ENCODE measurements at regions not wholly inside any gene's neighbourhood (a gene's known extent, or its start where the extent isn't known, plus 50 kb on each side); places are given as distances from the start of the nearest gene placed in this dataset.

- intact Hi-C loops (cut with DNase I; ENCODE audit: low total_unique reads) (no loop called here), in situ Hi-C loops (cut with MboI; ENCODE audit: low pct_ligation_motif_present in 1 of 4, low pct_unique_long_range_greater_than_20kb in 1 of 4, low sequenced_read_pairs in 3 of 4) (no loop called here)
- TF ChIP-seq POLR2AphosphoS5 (IDR thresholded peaks at IDR 0.05) (no peak), EP300 (IDR thresholded peaks at IDR 0.05; ENCODE audit: low read depth) (no peak), POLR2A (IDR thresholded peaks at IDR 0.05) (no peak)
- TF ChIP-seq, protein P1, sequence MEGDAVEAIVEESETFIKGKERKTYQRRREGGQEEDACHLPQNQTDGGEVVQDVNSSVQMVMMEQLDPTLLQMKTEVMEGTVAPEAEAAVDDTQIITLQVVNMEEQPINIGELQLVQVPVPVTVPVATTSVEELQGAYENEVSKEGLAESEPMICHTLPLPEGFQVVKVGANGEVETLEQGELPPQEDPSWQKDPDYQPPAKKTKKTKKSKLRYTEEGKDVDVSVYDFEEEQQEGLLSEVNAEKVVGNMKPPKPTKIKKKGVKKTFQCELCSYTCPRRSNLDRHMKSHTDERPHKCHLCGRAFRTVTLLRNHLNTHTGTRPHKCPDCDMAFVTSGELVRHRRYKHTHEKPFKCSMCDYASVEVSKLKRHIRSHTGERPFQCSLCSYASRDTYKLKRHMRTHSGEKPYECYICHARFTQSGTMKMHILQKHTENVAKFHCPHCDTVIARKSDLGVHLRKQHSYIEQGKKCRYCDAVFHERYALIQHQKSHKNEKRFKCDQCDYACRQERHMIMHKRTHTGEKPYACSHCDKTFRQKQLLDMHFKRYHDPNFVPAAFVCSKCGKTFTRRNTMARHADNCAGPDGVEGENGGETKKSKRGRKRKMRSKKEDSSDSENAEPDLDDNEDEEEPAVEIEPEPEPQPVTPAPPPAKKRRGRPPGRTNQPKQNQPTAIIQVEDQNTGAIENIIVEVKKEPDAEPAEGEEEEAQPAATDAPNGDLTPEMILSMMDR (IDR thresholded peaks at IDR 0.05) = no peak
- Histone ChIP-seq H3K9me3 (no peaks in the 10 kb centered on the region), H3K4me1 (peaks cover 0 to 12% (median 2%) of the 10 kb centered on the region in 4 donors), H3K27ac (no peak overlapping the region), H3K36me3 (no peaks in the 10 kb centered on the region), H3K4me3 (no peak overlapping the region), H3K27me3 (no peaks in the 10 kb centered on the region)
- no peak for DNase-seq
- 73% methylated on average over 2 of the region's 2 CpGs; no CpG with 5 or more reads in 1 of the 2 donors for WGBS, 2 donors (ENCODE audit: low coverage in 1 of 2)
Observed at GRCh38 chr1:209038316-209038715, 545.2 kb upstream of the CAMK1G start.

DNA sequence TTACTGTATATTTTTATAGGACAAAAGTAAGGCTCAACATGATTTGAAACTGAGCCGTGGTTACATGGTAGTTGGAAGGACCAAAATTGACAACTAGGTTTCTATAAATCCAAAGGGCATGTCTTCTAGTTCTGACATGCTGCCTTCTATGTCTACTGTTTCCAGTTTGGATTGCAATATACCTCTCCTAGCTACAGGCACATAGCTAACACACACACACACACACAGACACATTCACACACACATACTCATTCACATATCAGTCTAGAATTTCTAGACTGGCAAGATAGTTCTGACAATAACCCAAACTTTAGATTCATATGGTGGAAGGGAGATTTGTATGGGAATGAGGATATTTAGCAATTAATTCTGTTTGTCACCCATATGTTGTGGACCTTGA is 544.8 kb upstream of the CAMK1G start:
- H3K27ac ChIP-seq = peak overlapping the region in 1 of 4 donors; percentile 10
- H3K36me3 ChIP-seq = no peaks in the 10 kb centered on the region
- H3K9me3 ChIP-seq = no peaks in the 10 kb centered on the region
- peaks cover 0 to 12% (median 2%) of the 10 kb centered on the region in 4 donors for H3K4me1 ChIP-seq
- TF ChIP-seq, protein P1 (IDR thresholded peaks at IDR 0.05) = no peak
- no peak for TF ChIP-seq POLR2A (IDR thresholded peaks at IDR 0.05)
- no peak for TF ChIP-seq EP300 (IDR thresholded peaks at IDR 0.05; ENCODE audit: low read depth)
- no peak for TF ChIP-seq POLR2AphosphoS5 (IDR thresholded peaks at IDR 0.05)
- no peak overlapping the region for H3K4me3 ChIP-seq
- no peaks in the 10 kb centered on the region for H3K27me3 ChIP-seq
- no peak for DNase-seq
- in situ Hi-C loops (cut with MboI; ENCODE audit: low pct_ligation_motif_present in 1 of 4, low pct_unique_long_range_greater_than_20kb in 1 of 4, low sequenced_read_pairs in 3 of 4) = no loop called here
- intact Hi-C loops (cut with DNase I; ENCODE audit: low total_unique reads) = no loop called here
- 85 to 100% methylated on average over 1 of the region's 1 CpG for WGBS, 2 donors (ENCODE audit: low coverage in 1 of 2)

GRCh38 chr1:209040351-209040750 is 543.2 kb upstream of the CAMK1G start:
- no peaks in the 10 kb centered on the region for H3K36me3 ChIP-seq
- no peak overlapping the region for H3K4me3 ChIP-seq
- in situ Hi-C loops (cut with MboI; ENCODE audit: low pct_ligation_motif_present in 1 of 4, low pct_unique_long_range_greater_than_20kb in 1 of 4, low sequenced_read_pairs in 3 of 4) (no loop called here), intact Hi-C loops (cut with DNase I; ENCODE audit: low total_unique reads) (no loop called here)
- TF ChIP-seq EP300 (IDR thresholded peaks at IDR 0.05; ENCODE audit: low read depth) = no peak
- no peaks in the 10 kb centered on the region for H3K27me3 ChIP-seq
- peaks cover 0 to 12% (median 3%) of the 10 kb centered on the region in 4 donors for H3K4me1 ChIP-seq
- no peak for DNase-seq
- no peaks in the 10 kb centered on the region for H3K9me3 ChIP-seq
- no peak overlapping the region for H3K27ac ChIP-seq
- 86% methylated on average over 3 of the region's 3 CpGs; no CpG with 5 or more reads in 1 of the 2 donors for WGBS, 2 donors (ENCODE audit: low coverage in 1 of 2)

DNA sequence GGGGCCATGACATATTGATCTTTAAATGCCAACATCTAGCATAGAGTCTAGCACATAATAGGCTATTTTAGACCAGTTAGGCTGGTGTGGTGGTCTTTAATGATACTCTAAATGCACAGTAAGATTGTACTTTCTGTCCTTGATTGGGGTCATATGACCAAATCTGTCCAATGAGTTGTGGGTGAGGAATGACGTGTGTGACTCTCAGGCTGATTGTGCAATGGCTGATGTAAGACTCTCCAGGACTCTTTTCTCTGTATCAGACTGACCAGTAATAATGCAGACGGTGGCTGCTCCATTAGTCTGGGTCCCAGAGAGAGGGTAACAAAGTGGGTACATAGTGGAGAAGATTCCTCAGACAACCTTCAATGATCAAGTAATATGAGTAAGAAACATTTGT is 541.6 kb upstream of the CAMK1G start:
- Histone ChIP-seq H3K4me3 (no peak overlapping the region), H3K4me1 (peaks cover 0 to 16% (median 5%) of the 10 kb centered on the region in 4 donors), H3K36me3 (no peaks in the 10 kb centered on the region), H3K27me3 (no peaks in the 10 kb centered on the region), H3K9me3 (no peaks in the 10 kb centered on the region), H3K27ac (no peak overlapping the region)
- TF ChIP-seq, protein P1 (IDR thresholded peaks at IDR 0.05) = no peak
- no peak for TF ChIP-seq POLR2AphosphoS5 (IDR thresholded peaks at IDR 0.05)
- no peak for TF ChIP-seq POLR2A (IDR thresholded peaks at IDR 0.05)
- no peak for TF ChIP-seq EP300 (IDR thresholded peaks at IDR 0.05; ENCODE audit: low read depth)
- DNase-seq = no peak
- 86% methylated on average over 2 of the region's 2 CpGs; no CpG with 5 or more reads in 1 of the 2 donors for WGBS, 2 donors (ENCODE audit: low coverage in 1 of 2)
- in situ Hi-C loops (cut with MboI; ENCODE audit: low pct_ligation_motif_present in 1 of 4, low pct_unique_long_range_greater_than_20kb in 1 of 4, low sequenced_read_pairs in 3 of 4) (no loop called here), intact Hi-C loops (cut with DNase I; ENCODE audit: low total_unique reads) (no loop called here)

- Histone ChIP-seq H3K36me3 (no peaks in the 10 kb centered on the region), H3K9me3 (no peaks in the 10 kb centered on the region), H3K4me1 (peaks cover 0 to 16% (median 5%) of the 10 kb centered on the region in 4 donors), H3K4me3 (no peak overlapping the region), H3K27ac (no peak overlapping the region), H3K27me3 (no peaks in the 10 kb centered on the region)
- TF ChIP-seq EP300 (IDR thresholded peaks at IDR 0.05; ENCODE audit: low read depth) (no peak), POLR2AphosphoS5 (IDR thresholded peaks at IDR 0.05) (no peak), POLR2A (IDR thresholded peaks at IDR 0.05) (no peak)
- TF ChIP-seq, protein P1 (IDR thresholded peaks at IDR 0.05) = no peak
- intact Hi-C loops (cut with DNase I; ENCODE audit: low total_unique reads) (no loop called here), in situ Hi-C loops (cut with MboI; ENCODE audit: low pct_ligation_motif_present in 1 of 4, low pct_unique_long_range_greater_than_20kb in 1 of 4, low sequenced_read_pairs in 3 of 4) (no loop called here)
- WGBS, 2 donors (ENCODE audit: low coverage in 1 of 2) = 59 to 60% methylated on average over 3 to 4 of the region's 4 CpGs
- no peak for DNase-seq
Observed at GRCh38 chr1:209042413-209042812, 541.1 kb upstream of the CAMK1G start.
